ENCODE measurements at regions not wholly inside any gene's neighbourhood (a gene's known extent, or its start where the extent isn't known, plus 50 kb on each side); places are given as distances from the start of the nearest gene placed in this dataset.

- TF ChIP-seq CTCF (conservative IDR thresholded peaks at IDR 0.05; ENCODE audit: control insufficient read depth, insufficient read depth, low read depth, low read length): no peak
- H3K4me3 ChIP-seq (ENCODE audit: control insufficient read depth, low read depth, low read length): no peak overlapping the region
- no peak for DNase-seq (ENCODE audit: low read depth)
Measured at GRCh38 chr22:27046603-27047002, 389.2 kb downstream of the MIAT start.

- no peak for DNase-seq (ENCODE audit: low read depth)
Measured at GRCh38 chr22:27050771-27051170, 393.4 kb downstream of the MIAT start.

GRCh38 chr22:27051407-27051806 lies 394.0 kb downstream of the MIAT start:
- no peak overlapping the region for H3K4me3 ChIP-seq (ENCODE audit: control insufficient read depth, low read depth, low read length)
- DNase-seq (ENCODE audit: low read depth): no peak
- TF ChIP-seq CTCF (conservative IDR thresholded peaks at IDR 0.05; ENCODE audit: control insufficient read depth, insufficient read depth, low read depth, low read length): no peak

More at GRCh38 chr22:27050771-27051170, 393.4 kb downstream of the MIAT start:
- H3K4me3 ChIP-seq (ENCODE audit: control insufficient read depth, low read depth, low read length): no peak overlapping the region
- no peak for TF ChIP-seq CTCF (conservative IDR thresholded peaks at IDR 0.05; ENCODE audit: control insufficient read depth, insufficient read depth, low read depth, low read length)

- no peak overlapping the region for H3K4me3 ChIP-seq (ENCODE audit: control insufficient read depth, low read depth, low read length)
- TF ChIP-seq CTCF (conservative IDR thresholded peaks at IDR 0.05; ENCODE audit: control insufficient read depth, insufficient read depth, low read depth, low read length): no peak
- DNase-seq (ENCODE audit: low read depth): no peak
Measured at GRCh38 chr22:27057717-27058116, 400.3 kb downstream of the MIAT start.

- TF ChIP-seq CTCF (conservative IDR thresholded peaks at IDR 0.05; ENCODE audit: control insufficient read depth, insufficient read depth, low read depth, low read length): no peak
- no peak overlapping the region for H3K4me3 ChIP-seq (ENCODE audit: control insufficient read depth, low read depth, low read length)
- no peak for DNase-seq (ENCODE audit: low read depth)
Measured at GRCh38 chr22:27060190-27060589, 402.8 kb downstream of the MIAT start.

- DNase-seq (ENCODE audit: low read depth): no peak
- TF ChIP-seq CTCF (conservative IDR thresholded peaks at IDR 0.05; ENCODE audit: control insufficient read depth, insufficient read depth, low read depth, low read length): no peak
- H3K4me3 ChIP-seq (ENCODE audit: control insufficient read depth, low read depth, low read length): no peak overlapping the region
Measured at GRCh38 chr22:27062910-27063309, 405.5 kb downstream of the MIAT start.

GRCh38 chr22:27063406-27063805 lies 406.0 kb downstream of the MIAT start:
- TF ChIP-seq CTCF (conservative IDR thresholded peaks at IDR 0.05; ENCODE audit: control insufficient read depth, insufficient read depth, low read depth, low read length): no peak
- no peak overlapping the region for H3K4me3 ChIP-seq (ENCODE audit: control insufficient read depth, low read depth, low read length)
- no peak for DNase-seq (ENCODE audit: low read depth)

Data from fibroblast of mammary gland (primary cell).